HEK293T (cell line): ENCODE measurements at regions not wholly inside any gene's neighbourhood (a gene's known extent, or its start where the extent isn't known, plus 50 kb on each side); places are given as distances from the start of the nearest gene placed in this dataset.

Experiments used
- CTCF ChIA-PET: fragments of 350-600 bp; formaldehyde crosslinking; extraction: SDS; loops from one replicate; lab custom pipeline; 2021; ENCODE audit warnings: antibody characterized with exemption, inconsistent platforms; lab: Yijun Ruan, JAX
- POLR2A ChIA-PET: fragments of 350-600 bp; formaldehyde crosslinking; extraction: SDS; loops from one replicate; lab custom pipeline; 2020; ENCODE audit warnings: antibody characterized with exemption, inconsistent platforms; lab: Yijun Ruan, JAX
- DNase-seq: peaks from one replicate; pipeline ENCODE4 v3.0.0; 2012; ENCODE audit warnings: mixed read lengths; ENCODE audit errors: extremely low spot score
- ARNT ChIP-seq: fragments of 450-650 bp; IDR thresholded peaks from 2 replicates; pipeline ENCODE4 v1.6.1; 2017; ENCODE audit warnings: mild to moderate bottlenecking
- CTBP1 ChIP-seq: fragments of 450-650 bp; IDR thresholded peaks from 2 replicates; pipeline ENCODE4 v1.6.1; 2016; ENCODE audit warnings: borderline replicate concordance
- ELF4 ChIP-seq: fragments of 450-650 bp; IDR thresholded peaks from 2 replicates; pipeline ENCODE4 v1.6.1; 2017; ENCODE audit warnings: antibody characterized with exemption
- FOXA1 ChIP-seq: fragments of 450-650 bp; IDR thresholded peaks from 2 replicates; pipeline ENCODE4 v1.6.1; 2016; ENCODE audit warnings: mild to moderate bottlenecking
- FOXK2 ChIP-seq: fragments of 450-650 bp; IDR thresholded peaks from 2 replicates; pipeline ENCODE4 v1.6.1; 2016; ENCODE audit warnings: mild to moderate bottlenecking
- FOXM1 ChIP-seq: fragments of 450-650 bp; IDR thresholded peaks from 2 replicates; pipeline ENCODE4 v1.6.1; 2017; ENCODE audit warnings: mild to moderate bottlenecking, borderline replicate concordance
- HDGF ChIP-seq: fragments of 450-650 bp; IDR thresholded peaks from 2 replicates; pipeline ENCODE4 v1.6.1; 2017; ENCODE audit warnings: antibody characterized with exemption, borderline replicate concordance
- L3MBTL2 ChIP-seq: fragments of 450-650 bp; conservative IDR thresholded peaks from 2 replicates; pipeline ENCODE4 v1.6.1; 2016; ENCODE audit warnings: mild to moderate bottlenecking
- LEF1 ChIP-seq: fragments of 450-650 bp; IDR thresholded peaks from 2 replicates; pipeline ENCODE4 v1.6.1; 2017; ENCODE audit warnings: mild to moderate bottlenecking, borderline replicate concordance
- NFRKB ChIP-seq: fragments of 450-650 bp; IDR thresholded peaks from 2 replicates; pipeline ENCODE4 v1.6.1; 2016; ENCODE audit warnings: mild to moderate bottlenecking, moderate library complexity
- PKNOX1 ChIP-seq: fragments of 450-650 bp; IDR thresholded peaks from 2 replicates; pipeline ENCODE4 v1.6.1; 2016
- SP1 ChIP-seq: fragments of 450-650 bp; IDR thresholded peaks from 2 replicates; pipeline ENCODE4 v1.6.1; 2017
- SUZ12 ChIP-seq: fragments of 450-650 bp; IDR thresholded peaks from 2 replicates; pipeline ENCODE4 v1.6.1; 2016; ENCODE audit warnings: mild to moderate bottlenecking
- TARDBP ChIP-seq: fragments of 450-650 bp; IDR thresholded peaks from 2 replicates; pipeline ENCODE4 v1.6.1; 2016
- ZNF384 ChIP-seq: fragments of 450-650 bp; IDR thresholded peaks from 2 replicates; pipeline ENCODE4 v1.6.1; 2016

DNA sequence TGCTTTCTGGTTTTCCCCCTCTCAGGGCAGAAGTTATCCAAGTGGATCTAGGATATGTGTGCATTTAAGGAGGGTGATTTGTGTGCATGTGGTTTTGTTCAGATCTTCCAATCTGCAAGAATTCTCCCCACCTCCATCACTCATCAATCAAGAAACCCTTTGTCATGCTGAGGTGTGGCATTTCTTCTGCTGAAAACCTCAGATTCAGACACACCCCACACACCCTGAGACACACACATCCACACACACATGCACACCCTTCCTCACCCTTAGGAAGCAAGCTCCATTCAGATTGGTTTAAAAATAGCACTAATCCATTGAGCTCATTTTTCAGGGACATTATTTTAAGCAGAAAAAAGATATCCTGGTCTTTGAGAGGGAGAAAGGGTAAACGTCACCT lies 106.1 kb upstream of the HSD17B12 start:
- no peak for TF ChIP-seq TARDBP
- no peak for TF ChIP-seq CTBP1
- no peak for TF ChIP-seq HDGF
- no peak for TF ChIP-seq PKNOX1
- TF ChIP-seq SUZ12, result no peak
- no peak for TF ChIP-seq LEF1
- TF ChIP-seq FOXK2, result no peak
- TF ChIP-seq FOXA1, result no peak
- no peak for TF ChIP-seq ARNT
- no peak for TF ChIP-seq NFRKB
- TF ChIP-seq ZNF384, result no peak
- CTCF ChIA-PET, result interaction anchor here (0.7 kb wide), 2 partner anchors 70 to 74 kb away, joined by 3 to 4 read pairs; no protein-coding TSS in a partner anchor
- POLR2A ChIA-PET, result no interaction called here
- no peak for DNase-seq

DNA sequence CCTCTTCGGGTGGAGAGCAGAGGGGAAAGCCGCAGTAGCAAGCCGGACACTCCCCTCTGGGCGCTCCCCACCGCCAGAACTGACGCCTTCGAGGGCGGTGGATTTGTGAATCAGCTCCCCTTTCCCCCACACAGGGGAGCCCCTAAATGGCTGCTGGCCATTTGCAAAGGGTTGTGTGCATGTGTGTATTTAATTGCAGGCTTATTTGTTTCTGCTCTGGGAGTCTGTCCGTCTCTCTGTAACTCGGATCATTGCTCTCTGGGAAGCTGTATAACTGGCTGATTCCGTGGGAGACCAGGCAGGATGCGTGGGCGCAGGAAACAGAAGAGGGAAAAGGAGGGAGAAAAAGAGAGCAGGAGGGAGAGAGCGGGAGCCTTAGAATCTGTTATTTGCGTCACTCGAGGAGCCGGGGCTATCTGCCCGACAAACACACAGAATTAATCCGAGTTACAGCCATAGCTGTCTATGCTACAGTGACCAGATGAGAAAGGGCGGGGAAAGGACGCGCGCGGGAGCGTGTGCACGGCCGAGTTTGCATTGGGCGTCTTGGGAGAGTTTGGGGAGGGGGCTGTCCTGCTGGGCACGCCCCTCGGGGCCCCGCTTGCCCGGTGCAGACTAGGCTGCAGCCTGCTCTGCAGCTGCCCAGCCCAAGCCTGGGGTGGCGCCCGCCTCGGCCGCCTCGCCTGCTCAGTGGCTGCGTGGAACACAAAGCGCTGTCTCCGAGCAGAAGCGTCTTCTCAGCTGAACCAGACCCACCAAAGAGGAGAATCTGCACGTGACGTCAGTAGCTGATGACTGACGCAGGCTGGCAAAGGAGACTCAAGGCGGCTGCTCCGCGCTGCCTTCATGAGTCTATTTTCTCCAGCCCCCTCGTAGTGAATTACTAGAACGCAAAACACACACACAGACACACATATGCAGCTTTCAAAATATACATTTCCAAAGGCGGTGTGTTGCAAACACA lies 105.3 kb upstream of the HSD17B12 start:
- CTCF ChIA-PET, result interaction anchor here (0.6 to 3.2 kb wide), 6 partner anchors 8 to 276 kb away, joined by 3 to 17 read pairs (median 8); no protein-coding TSS in a partner anchor
- POLR2A ChIA-PET, result no interaction called here
- peak; percentile 35 for DNase-seq
- TF ChIP-seq HDGF (no peak), LEF1 (no peak), NFRKB (no peak), SUZ12 (no peak), FOXA1 (no peak), ELF4 (no peak), FOXM1 (no peak), L3MBTL2 (no peak), FOXK2 (no peak), TARDBP (no peak), CTBP1 (no peak)

- CTCF ChIA-PET, result interaction anchor here (0.6 to 3.2 kb wide), 9 partner anchors 9 to 276 kb away, joined by 3 to 17 read pairs (median 4); no protein-coding TSS in a partner anchor
- no peak for DNase-seq
- POLR2A ChIA-PET, result no interaction called here
- no peak for TF ChIP-seq NFRKB
- no peak for TF ChIP-seq L3MBTL2
- no peak for TF ChIP-seq FOXA1
These were observed 104.6 kb upstream of the HSD17B12 start for GRCh38 chr11:43575913-43576310.

GRCh38 chr11:43576320-43576802 lies 104.2 kb upstream of the HSD17B12 start:
- ChIA-PET CTCF (interaction anchor here (0.6 to 3.2 kb wide), 12 partner anchors 9 to 275 kb away, joined by 3 to 17 read pairs (median 4); no protein-coding TSS in a partner anchor), POLR2A (interaction anchor here (0.6 to 0.9 kb wide), 2 partner anchors 9 to 152 kb away, joined by 3 to 4 read pairs; no protein-coding TSS in a partner anchor)
- TF ChIP-seq FOXM1, result no peak
- TF ChIP-seq CTBP1, result no peak
- TF ChIP-seq PKNOX1, result no peak
- TF ChIP-seq NFRKB, result no peak
- no peak for TF ChIP-seq SP1
- TF ChIP-seq TARDBP, result no peak
- no peak for TF ChIP-seq L3MBTL2
- TF ChIP-seq FOXA1, result no peak
- no peak for TF ChIP-seq ELF4
- no peak for TF ChIP-seq LEF1
- no peak for DNase-seq

DNA sequence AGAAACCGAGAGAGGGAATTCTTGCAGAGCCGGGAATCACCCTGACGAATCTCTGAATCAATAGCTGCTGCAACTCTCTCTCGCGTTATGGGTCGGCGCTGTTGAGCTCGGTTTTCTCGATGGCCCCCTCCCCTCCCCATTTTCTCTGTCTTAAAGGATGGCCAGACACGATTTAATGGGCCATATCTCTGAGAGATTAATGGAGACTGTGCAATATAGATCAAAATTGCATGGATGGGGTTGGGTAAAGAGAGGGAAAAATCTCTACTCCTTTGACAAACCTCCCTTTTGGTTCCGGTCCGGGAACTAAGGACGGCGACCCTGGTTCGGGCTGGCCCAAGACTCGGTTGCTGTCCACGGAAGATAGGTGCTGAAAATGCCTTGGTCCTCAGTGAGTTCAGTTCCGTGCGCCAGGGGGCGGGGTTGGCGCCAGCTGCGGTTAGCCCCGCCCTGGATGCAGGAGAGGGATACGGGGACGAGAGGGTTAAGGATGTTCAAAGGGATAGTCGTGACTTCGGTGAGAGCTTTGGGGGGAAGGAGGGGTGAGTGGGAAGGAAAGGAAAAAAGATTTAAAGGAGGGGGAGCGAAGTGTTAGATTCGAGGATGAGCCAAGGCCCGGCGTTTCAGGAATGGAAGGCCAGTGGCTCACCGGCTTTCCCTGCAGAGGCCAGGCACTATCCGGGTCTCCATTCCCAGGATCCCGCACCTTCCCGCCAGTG lies 103.6 kb upstream of the HSD17B12 start:
- CTCF ChIA-PET, result interaction anchor here (0.6 to 3.2 kb wide), 11 partner anchors 9 to 249 kb away, joined by 3 to 17 read pairs (median 4); no protein-coding TSS in a partner anchor
- DNase-seq, result peak; percentile 70

More for the DNA sequence above, 103.6 kb upstream of the HSD17B12 start:
- POLR2A ChIA-PET, result interaction anchor here (0.6 to 0.9 kb wide), 2 partner anchors 10 to 152 kb away, joined by 3 to 4 read pairs; no protein-coding TSS in a partner anchor
- TF ChIP-seq CTBP1 (0 out of 2 replicates have a peak, but pooled peaks have one; percentile 66), ZNF384 (no peak), PKNOX1 (no peak), NFRKB (no peak), ARNT (no peak)
